Ishikawa (cell line): ENCODE measurements at regions not wholly inside any gene's neighbourhood (a gene's known extent, or its start where the extent isn't known, plus 50 kb on each side); places are given as distances from the start of the nearest gene placed in this dataset.

ENCODE experiments used
- CEBPB ChIP-seq: IDR thresholded peaks from 2 replicates; pipeline ENCODE4 v1.6.1; 2012
- CREB1 ChIP-seq: IDR thresholded peaks from 2 replicates; pipeline ENCODE4 v1.6.1; 2012; ENCODE audit warnings: low read depth
- EGR1 ChIP-seq: IDR thresholded peaks from 2 replicates; pipeline ENCODE4 v1.6.1; 2012
- EP300 ChIP-seq: IDR thresholded peaks from 2 replicates; pipeline ENCODE4 v1.6.1; 2012; ENCODE audit warnings: borderline replicate concordance
- FOXM1 ChIP-seq: IDR thresholded peaks from 2 replicates; pipeline ENCODE4 v1.6.1; 2012; ENCODE audit warnings: low read depth, borderline replicate concordance
- MAX ChIP-seq: IDR thresholded peaks from 2 replicates; pipeline ENCODE4 v1.6.1; 2012
- NFIC ChIP-seq: IDR thresholded peaks from 2 replicates; pipeline ENCODE4 v1.6.1; 2012
- RAD21 ChIP-seq: IDR thresholded peaks from 2 replicates; pipeline ENCODE4 v1.6.1; 2012; ENCODE audit warnings: low read depth
- REST ChIP-seq: IDR thresholded peaks from 2 replicates; pipeline ENCODE4 v1.6.1; 2012; ENCODE audit warnings: low read depth, mild to moderate bottlenecking
- TAF1 ChIP-seq: IDR thresholded peaks from 2 replicates; pipeline ENCODE4 v1.6.1; 2012; ENCODE audit warnings: low read depth, mild to moderate bottlenecking
- TCF12 ChIP-seq: IDR thresholded peaks from 2 replicates; pipeline ENCODE4 v1.6.1; 2012; ENCODE audit warnings: low read depth
- TEAD4 ChIP-seq: IDR thresholded peaks from 2 replicates; pipeline ENCODE4 v1.6.1; 2012
- YY1 ChIP-seq: IDR thresholded peaks from 2 replicates; pipeline ENCODE4 v1.6.1; 2012; ENCODE audit warnings: low read depth
- ZBTB7A ChIP-seq: IDR thresholded peaks from 2 replicates; pipeline ENCODE4 v1.6.1; 2012; ENCODE audit warnings: low read depth
- TF ChIP-seq, protein P1 (sequence below): IDR thresholded peaks from 2 replicates; pipeline ENCODE4 v1.6.1; 2012

GRCh38 chr6:23323897-23324296, 754.5 kb downstream of the HDGFL1 start:
- no peak for TF ChIP-seq NFIC
- no peak for TF ChIP-seq YY1
- TF ChIP-seq CEBPB: no peak
- TF ChIP-seq TAF1: no peak
- TF ChIP-seq FOXM1: no peak
- TF ChIP-seq RAD21: no peak
- no peak for TF ChIP-seq TEAD4
- TF ChIP-seq EGR1: no peak
- no peak for TF ChIP-seq ZBTB7A
- no peak for TF ChIP-seq TCF12
- TF ChIP-seq, protein P1, sequence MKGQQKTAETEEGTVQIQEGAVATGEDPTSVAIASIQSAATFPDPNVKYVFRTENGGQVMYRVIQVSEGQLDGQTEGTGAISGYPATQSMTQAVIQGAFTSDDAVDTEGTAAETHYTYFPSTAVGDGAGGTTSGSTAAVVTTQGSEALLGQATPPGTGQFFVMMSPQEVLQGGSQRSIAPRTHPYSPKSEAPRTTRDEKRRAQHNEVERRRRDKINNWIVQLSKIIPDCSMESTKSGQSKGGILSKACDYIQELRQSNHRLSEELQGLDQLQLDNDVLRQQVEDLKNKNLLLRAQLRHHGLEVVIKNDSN: no peak
- TF ChIP-seq EP300: no peak
- no peak for TF ChIP-seq CREB1
- TF ChIP-seq REST: no peak

DNA sequence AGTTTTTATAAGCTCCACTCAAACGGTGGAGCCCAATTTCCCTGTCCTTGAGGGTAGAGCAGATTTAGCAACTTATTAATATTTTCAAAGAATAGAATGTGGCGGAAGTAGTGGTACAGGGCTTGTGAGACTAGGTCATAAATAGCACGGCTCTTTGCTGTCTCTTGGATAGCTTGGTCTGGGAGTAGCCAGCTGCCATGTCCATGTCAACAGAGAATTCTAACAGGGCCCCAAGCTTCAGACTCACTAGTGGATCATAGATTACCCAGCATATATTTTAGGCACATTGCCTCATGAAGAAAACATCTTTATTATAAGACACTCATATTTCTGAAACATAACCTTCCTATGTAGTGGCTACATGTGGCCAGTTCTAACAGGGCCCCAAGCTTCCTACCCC, 755.7 kb downstream of the HDGFL1 start:
- TF ChIP-seq, protein P1: no peak
- no peak for TF ChIP-seq MAX
- TF ChIP-seq CEBPB: no peak
- TF ChIP-seq EP300: no peak
- TF ChIP-seq FOXM1: no peak
- TF ChIP-seq REST: no peak
- TF ChIP-seq TCF12: no peak
- TF ChIP-seq TEAD4: no peak
- no peak for TF ChIP-seq ZBTB7A
- no peak for TF ChIP-seq EGR1
- no peak for TF ChIP-seq NFIC
- TF ChIP-seq RAD21: no peak
- no peak for TF ChIP-seq CREB1
- TF ChIP-seq TAF1: no peak

DNA sequence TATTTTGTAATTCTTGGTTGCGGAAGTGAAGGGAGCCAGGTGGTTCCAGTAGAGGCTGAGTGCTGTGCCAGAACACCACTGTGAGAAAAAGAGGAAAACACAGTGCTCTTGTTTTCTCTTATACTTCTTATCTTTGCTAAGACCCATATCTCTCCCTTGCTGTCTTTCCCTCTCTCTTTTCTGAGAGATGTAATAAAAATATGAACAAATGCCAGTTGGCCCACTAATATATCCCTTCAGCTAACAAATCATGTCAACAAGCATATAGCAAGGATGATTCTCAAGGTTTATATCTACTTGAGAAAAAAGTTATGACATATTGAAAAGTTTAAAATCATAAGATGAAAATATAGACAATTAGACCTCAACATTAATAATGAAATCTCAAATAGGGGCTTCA, 758.3 kb downstream of the HDGFL1 start:
- TF ChIP-seq, protein P1: no peak
- TF ChIP-seq CEBPB (no peak), YY1 (no peak), EGR1 (no peak), NFIC (no peak), REST (no peak), RAD21 (no peak), TEAD4 (no peak), CREB1 (no peak), FOXM1 (no peak), EP300 (no peak), TAF1 (no peak), MAX (no peak), ZBTB7A (no peak), TCF12 (no peak)

GRCh38 chr6:23329086-23329485, 759.7 kb downstream of the HDGFL1 start:
- TF ChIP-seq TEAD4 (peak; percentile 75), FOXM1 (no peak)
